ENCODE measurements at regions not wholly inside any gene's neighbourhood (a gene's known extent, or its start where the extent isn't known, plus 50 kb on each side); places are given as distances from the start of the nearest gene placed in this dataset.

DNA sequence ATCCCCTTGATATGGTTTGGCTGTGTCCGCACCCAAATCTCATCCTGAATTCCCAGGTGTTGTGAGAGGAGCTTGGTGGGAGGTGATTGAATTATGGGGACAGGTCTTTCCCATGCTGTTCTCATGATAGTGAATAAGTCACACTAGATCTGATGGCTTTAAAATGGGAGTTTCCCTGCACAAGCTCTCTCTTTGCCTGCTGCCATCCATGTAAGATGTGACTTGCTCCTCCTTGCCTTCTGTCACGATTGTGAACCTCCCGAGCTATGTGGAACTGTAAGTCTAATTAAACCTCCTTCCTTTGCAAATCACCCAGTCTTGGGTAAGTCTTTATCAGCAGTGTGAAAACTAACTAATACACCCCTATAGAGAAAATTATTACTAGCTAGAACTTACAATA lies 959.5 kb upstream of the ADGRL2 start:
- intact Hi-C loops (cut with DNase I; ENCODE audit: low total_unique reads), result no loop called here
- TF ChIP-seq POLR2A (IDR thresholded peaks at IDR 0.05), result no peak
- no peak for TF ChIP-seq POLR2AphosphoS5 (IDR thresholded peaks at IDR 0.05)
- TF ChIP-seq, protein P1, sequence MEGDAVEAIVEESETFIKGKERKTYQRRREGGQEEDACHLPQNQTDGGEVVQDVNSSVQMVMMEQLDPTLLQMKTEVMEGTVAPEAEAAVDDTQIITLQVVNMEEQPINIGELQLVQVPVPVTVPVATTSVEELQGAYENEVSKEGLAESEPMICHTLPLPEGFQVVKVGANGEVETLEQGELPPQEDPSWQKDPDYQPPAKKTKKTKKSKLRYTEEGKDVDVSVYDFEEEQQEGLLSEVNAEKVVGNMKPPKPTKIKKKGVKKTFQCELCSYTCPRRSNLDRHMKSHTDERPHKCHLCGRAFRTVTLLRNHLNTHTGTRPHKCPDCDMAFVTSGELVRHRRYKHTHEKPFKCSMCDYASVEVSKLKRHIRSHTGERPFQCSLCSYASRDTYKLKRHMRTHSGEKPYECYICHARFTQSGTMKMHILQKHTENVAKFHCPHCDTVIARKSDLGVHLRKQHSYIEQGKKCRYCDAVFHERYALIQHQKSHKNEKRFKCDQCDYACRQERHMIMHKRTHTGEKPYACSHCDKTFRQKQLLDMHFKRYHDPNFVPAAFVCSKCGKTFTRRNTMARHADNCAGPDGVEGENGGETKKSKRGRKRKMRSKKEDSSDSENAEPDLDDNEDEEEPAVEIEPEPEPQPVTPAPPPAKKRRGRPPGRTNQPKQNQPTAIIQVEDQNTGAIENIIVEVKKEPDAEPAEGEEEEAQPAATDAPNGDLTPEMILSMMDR (IDR thresholded peaks at IDR 0.05), result no peak
- DNase-seq (ENCODE audit: low spot score in 2 of 2), result no peak
- Histone ChIP-seq H3K9me3 (peaks cover 0 to 4% of the 10 kb centered on the region in 2 donors), H3K4me1 (no peaks in the 10 kb centered on the region), H3K27me3 (no peaks in the 10 kb centered on the region), H3K27ac (no peak overlapping the region), H3K36me3 (no peaks in the 10 kb centered on the region), H3K4me3 (no peak overlapping the region)

DNA sequence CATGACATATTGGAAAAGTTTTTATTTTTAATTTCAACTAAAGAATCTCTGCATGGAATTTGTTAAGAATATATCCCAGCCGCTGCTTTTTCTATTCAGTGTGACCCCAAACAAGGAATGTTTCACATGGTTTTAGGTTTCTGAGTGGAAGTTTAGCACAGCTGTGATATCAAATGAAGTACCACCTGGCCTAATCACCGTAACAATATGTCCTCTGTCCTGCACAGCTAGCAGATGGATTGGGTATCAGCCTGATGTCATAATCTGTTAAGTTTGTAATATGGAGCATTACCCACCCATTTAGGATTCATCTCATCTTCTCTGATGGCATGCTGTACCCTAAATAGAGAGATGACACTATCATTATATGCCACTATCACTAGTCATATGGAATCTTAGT lies 963.7 kb upstream of the ADGRL2 start:
- H3K27me3 ChIP-seq, result no peaks in the 10 kb centered on the region
- no peak overlapping the region for H3K27ac ChIP-seq
- intact Hi-C loops (cut with DNase I; ENCODE audit: low total_unique reads), result no loop called here
- H3K9me3 ChIP-seq, result peaks cover 0 to 4% of the 10 kb centered on the region in 2 donors
- TF ChIP-seq, protein P1 (IDR thresholded peaks at IDR 0.05), result no peak
- TF ChIP-seq POLR2A (IDR thresholded peaks at IDR 0.05) (no peak), POLR2AphosphoS5 (IDR thresholded peaks at IDR 0.05) (no peak)
- H3K4me1 ChIP-seq, result no peaks in the 10 kb centered on the region
- no peak overlapping the region for H3K4me3 ChIP-seq
- no peaks in the 10 kb centered on the region for H3K36me3 ChIP-seq
- no peak for DNase-seq (ENCODE audit: low spot score in 2 of 2)

DNA sequence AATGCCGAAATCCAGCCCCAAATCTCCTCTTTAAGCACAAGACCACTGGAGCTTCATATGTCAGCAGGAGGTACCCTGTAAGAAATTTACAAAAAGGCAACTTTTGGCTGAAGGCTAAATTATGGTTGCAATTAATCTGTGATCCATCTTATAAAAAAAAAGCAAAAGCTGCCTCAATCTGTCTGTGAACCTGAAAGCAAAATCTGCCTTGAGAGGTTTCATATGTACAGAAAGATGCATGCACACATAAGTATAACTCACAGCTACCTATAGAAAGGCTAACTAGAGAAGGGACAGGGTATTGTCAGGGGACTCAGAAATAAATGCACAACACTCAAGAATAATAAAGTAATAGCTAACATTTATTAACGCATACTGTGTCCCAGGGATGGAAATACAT lies 964.2 kb upstream of the ADGRL2 start:
- Histone ChIP-seq H3K27me3 (no peaks in the 10 kb centered on the region), H3K4me1 (no peaks in the 10 kb centered on the region), H3K36me3 (no peaks in the 10 kb centered on the region), H3K9me3 (no peaks in the 10 kb centered on the region), H3K27ac (no peak overlapping the region), H3K4me3 (no peak overlapping the region)
- intact Hi-C loops (cut with DNase I; ENCODE audit: low total_unique reads), result no loop called here
- TF ChIP-seq, protein P1 (IDR thresholded peaks at IDR 0.05), result no peak
- TF ChIP-seq POLR2A (IDR thresholded peaks at IDR 0.05), result no peak
- no peak for TF ChIP-seq POLR2AphosphoS5 (IDR thresholded peaks at IDR 0.05)
- no peak for DNase-seq (ENCODE audit: low spot score in 2 of 2)

DNA sequence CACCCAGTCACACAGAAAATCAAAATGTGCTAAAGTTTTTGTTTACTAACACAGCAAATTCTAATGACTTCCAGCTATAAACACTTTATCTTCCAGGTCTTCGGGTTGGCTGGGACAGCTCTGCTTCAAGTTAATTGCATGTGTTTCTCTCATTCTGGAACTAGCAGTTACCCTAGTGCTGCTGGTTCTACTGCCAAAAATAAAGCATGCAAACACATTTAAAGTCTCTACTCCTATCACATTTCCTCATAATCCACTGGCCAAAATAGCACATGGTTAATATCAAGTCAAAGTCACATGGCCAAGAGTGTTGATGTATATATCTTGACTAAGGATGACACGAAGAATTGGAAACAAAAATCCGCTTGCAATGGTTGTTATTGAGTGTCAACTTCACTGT lies 973.1 kb upstream of the ADGRL2 start:
- Histone ChIP-seq H3K36me3 (no peaks in the 10 kb centered on the region), H3K27ac (no peak overlapping the region), H3K4me3 (no peak overlapping the region), H3K4me1 (no peaks in the 10 kb centered on the region), H3K9me3 (no peaks in the 10 kb centered on the region), H3K27me3 (no peaks in the 10 kb centered on the region)
- DNase-seq (ENCODE audit: low spot score in 2 of 2), result no peak
- intact Hi-C loops (cut with DNase I; ENCODE audit: low total_unique reads), result no loop called here
- TF ChIP-seq POLR2AphosphoS5 (IDR thresholded peaks at IDR 0.05), result no peak
- no peak for TF ChIP-seq POLR2A (IDR thresholded peaks at IDR 0.05)
- TF ChIP-seq, protein P1 (IDR thresholded peaks at IDR 0.05), result no peak

DNA sequence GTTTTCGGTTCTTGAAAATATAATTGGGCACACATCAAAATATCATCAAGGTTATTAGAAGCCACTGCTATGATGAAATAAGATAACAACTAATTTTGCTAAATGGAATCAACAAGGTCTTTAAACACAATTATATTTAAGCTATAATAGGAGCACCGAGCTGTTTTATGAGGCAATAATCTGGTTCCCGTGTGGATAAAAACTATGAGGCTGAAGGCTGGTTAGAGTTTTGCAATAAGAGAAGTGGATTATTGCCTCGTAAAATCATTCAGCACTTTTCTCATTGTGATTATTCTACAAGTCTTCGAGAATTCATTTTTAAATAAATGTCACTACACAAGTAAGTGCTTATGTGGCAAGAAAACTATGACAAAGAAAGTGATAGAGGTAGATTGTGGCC lies 975.7 kb upstream of the ADGRL2 start:
- TF ChIP-seq POLR2A (IDR thresholded peaks at IDR 0.05) (no peak), POLR2AphosphoS5 (IDR thresholded peaks at IDR 0.05) (no peak)
- TF ChIP-seq, protein P1 (IDR thresholded peaks at IDR 0.05), result no peak
- no peaks in the 10 kb centered on the region for H3K4me1 ChIP-seq
- no peaks in the 10 kb centered on the region for H3K27me3 ChIP-seq
- no peaks in the 10 kb centered on the region for H3K9me3 ChIP-seq
- no peak for DNase-seq (ENCODE audit: low spot score in 2 of 2)
- H3K27ac ChIP-seq, result no peak overlapping the region
- H3K4me3 ChIP-seq, result no peak overlapping the region
- H3K36me3 ChIP-seq, result no peaks in the 10 kb centered on the region
- intact Hi-C loops (cut with DNase I; ENCODE audit: low total_unique reads), result no loop called here

All from breast epithelium (tissue), 4 donors.